HG03045 (cell line): ENCODE measurements at regions not wholly inside any gene's neighbourhood (a gene's known extent, or its start where the extent isn't known, plus 50 kb on each side); places are given as distances from the start of the nearest gene placed in this dataset.

Experiments
- ATAC-seq: cut with Tn5 transposase; IDR thresholded peaks from one replicate; pipeline ENCODE4 v1.9.1; 2021; ENCODE audit warnings: mild to moderate bottlenecking, moderate library complexity; ENCODE audit not compliant: unreplicated experiment

- no peak for ATAC-seq
These were observed 153.2 kb downstream of the RTP5 start for GRCh38 chr2:242022550-242023290.

- ATAC-seq: no peak
These were observed 155.3 kb downstream of the RTP5 start for GRCh38 chr2:242024751-242025355.

- no peak for ATAC-seq
These were observed 158.3 kb downstream of the RTP5 start for GRCh38 chr2:242027676-242028450.

DNA sequence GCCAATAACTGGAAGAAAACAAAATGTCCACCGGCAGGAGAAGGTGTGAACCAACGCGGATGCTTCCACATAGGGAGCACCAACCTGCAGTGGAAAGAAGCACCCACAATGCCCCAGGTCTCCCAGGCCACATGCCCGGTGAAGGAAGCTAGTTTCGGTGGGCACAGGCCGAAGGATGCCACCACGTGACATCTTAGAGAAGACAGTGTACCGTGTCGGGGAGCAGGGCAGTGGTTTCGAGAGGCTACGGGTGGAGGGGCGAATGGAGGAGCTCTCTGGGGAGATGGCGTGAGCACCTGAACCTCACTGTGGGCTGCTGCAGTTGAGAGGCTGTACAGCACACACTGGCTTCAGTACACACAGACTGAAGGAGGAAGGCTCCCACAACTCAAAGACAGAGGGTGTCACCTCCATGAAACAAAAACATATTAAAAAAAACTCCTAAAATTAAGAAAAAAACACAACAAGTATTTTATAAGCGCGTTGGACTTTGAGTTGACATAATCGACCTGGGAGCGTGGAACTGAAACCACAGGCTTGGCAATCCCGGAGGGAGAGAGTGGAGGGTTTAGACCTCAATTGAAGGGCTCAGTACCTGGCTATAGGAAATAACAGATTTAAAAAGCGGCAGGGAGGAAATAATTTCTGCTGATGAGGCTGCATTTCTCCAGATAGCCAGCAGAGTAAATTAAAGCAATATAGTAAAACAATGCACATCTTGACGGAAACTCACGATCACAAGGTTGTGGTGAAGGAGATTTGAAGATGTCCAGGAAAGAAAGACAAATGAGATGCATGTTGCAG lies 160.1 kb downstream of the RTP5 start:
- no peak for ATAC-seq

- no peak for ATAC-seq
These were observed 160.7 kb downstream of the RTP5 start for GRCh38 chr2:242030226-242030575.

- no peak for ATAC-seq
These were observed 161.3 kb downstream of the RTP5 start for GRCh38 chr2:242030858-242031257.

DNA sequence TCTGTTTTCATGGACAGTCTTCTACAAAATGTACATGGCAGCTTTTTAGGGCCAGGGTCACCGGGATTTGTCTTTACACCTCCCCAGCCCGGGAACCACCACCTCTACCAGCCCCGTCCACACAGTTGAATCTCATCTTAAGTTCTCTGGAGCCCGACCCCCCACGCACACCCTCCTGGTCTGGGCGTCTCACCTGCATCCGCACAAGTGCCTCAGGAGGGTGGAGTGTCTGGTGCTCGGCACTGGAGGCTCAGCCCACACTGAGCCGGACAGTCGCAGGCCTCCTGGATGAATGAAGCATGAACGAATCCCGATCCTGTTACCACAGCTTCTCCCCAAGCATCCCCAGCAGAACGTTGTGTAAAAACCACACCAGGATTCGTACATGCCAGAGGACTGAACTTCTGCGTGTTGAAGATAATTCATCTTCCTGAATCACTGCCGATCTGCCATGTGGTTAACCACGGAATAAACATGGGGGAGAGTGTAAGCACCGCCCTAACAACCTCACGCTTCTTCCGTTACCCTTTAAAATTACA lies 162.0 kb downstream of the RTP5 start:
- no peak for ATAC-seq

DNA sequence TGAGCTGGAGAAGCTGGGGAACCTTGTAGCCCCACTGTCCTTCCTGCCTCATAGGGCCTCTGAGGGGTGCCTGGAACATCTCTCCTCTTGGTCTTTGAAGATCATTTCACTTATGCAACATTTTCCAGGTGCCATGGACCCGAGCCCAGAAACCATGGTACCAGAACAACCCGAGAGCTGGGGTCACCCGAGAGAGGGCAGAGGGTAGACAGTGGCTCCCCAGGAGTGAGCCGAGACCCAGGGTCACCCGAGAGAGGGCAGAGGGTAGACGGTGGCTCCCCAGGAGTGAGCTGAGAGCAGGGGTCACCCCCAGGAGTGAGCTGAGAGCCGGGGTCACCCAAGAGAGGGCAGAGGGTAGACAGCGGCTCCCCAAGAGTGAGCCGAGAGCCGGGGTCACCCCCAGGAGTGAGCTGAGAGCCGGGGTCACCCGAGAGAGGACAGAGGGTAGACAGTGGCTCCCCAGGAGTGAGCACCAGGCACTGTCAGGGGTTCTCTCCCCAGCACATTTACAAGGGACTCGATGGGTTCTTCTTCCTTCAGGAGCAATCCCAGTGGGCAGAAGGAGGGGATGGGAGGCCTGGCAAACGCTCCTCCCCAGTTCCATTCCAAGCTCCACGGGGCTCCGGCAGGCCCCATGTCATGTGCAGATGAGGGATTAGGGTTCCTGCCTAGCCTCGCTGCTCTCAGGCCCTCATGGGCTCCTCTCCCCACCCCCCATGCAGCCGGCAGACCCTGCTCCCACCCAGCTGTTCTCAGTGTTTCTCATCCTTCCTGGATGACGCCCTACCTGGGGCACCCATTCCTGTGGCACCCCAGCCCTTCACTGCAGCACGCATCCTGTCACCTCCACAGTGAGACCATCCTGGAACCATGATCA lies 163.5 kb downstream of the RTP5 start:
- no peak for ATAC-seq

GRCh38 chr2:242034138-242034537 lies 164.6 kb downstream of the RTP5 start:
- no peak for ATAC-seq

DNA sequence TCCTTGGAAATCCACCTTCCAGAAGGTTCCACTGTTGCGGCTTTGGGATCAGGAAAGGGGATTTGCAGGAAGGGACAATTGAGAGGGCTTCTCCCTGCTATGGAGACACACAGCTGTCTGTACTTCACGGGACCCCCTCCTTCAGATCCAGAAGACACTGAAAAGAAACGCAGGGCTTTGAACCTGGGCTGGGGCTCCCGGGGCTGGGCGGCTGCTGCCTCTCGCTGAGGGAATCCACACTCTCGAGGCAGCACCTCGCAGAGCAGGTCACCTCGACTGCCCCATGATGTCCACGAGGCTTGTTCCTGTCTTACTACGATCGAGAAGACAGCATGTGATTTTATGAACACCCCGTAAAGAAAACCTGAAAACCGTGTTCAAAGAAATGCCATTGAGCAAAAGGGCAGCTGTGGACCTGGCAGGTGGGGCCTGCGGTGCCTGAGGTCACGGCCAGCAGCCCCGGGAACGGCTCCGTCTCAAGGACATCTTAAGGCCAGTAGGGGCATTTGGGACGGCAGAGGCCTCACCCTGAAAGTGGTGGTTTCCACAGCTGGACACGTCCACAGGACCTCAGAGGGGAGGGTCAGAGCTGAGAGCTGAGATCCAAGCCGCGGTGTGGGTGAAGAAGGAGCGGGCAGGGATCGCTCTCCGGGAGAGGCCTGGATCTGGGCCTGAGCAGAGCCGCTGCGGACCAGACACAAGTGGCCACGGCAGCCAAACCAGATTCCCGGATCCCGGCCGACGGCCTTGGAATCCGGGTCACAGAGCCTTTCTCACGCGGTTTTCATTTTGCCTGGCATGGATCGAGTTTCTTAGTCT lies 165.7 kb downstream of the RTP5 start:
- no peak for ATAC-seq

DNA sequence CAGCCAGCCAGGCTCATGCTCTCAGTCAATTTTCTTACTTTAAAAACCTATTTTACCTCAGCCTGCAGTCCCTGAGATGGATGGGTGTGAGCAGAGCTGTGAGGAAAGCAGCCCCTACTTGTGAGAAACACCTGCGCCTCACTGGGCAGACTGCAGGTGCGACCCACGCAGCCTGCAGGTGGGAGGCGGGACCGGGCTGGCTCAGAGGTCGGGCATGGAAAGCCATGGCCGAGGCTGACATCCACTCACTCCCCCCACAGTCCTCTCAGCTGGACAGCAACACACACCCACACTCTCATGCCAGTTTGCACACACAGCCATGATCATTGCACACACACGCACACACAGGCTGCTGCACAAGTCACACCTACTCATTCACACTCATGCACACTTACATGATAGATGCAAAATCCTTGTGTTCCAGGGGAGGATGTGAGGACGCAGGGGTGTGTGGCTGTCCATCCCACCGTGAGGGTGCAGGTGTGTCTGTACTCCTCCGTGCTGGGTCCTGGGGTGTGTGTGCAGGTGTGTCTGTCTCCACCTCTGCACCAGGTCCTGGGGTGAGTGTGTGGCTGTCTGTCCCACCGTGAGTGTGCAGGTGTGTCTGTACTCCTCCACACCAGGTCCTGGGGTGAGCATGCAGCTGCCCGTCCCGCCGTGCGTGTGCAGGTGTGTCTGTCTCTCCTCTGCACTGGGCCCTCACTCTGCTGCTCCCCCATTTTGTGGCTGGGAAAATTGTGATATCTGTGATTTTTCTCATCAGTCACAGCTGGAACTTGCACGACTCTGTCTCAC lies 166.5 kb downstream of the RTP5 start:
- no peak for ATAC-seq

- ATAC-seq: no peak
These were observed 167.1 kb downstream of the RTP5 start for GRCh38 chr2:242036653-242036950.

DNA sequence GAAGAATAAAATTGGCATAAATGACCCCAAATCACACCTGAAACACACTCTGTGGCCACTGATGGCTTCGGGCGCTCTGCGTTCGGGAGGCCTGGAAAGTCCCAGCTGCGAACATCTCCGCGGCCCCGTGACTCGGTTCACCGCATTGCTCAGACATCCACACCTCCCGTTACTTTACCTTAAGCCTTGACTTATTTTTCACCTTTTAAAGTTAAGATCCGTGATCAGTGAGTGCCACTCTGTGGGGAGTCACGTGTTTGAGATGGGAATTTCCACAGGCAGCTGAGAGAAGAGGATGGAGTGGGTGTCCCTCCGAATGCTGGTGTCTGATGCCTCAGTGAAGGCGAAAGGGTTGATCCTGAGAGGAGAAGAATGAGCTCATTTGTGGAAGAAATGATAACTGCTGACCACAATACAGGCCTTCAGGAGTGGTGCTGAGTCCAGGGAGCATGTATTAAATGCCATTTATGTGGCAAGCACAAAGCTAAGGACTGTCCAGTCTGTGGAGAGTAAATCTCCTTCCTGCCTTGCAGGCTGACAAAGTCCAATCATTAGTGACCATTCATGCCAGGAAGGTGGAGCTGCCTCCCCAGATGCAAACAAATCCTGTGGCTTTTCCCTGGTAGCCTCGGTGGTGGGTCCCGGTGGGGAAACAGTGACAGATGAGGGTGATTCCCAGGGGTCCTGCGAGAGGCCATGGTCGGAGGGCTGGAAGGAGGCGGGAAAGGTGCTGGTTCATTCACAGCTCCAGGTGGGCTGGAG lies 168.8 kb downstream of the RTP5 start:
- ATAC-seq: no peak

DNA sequence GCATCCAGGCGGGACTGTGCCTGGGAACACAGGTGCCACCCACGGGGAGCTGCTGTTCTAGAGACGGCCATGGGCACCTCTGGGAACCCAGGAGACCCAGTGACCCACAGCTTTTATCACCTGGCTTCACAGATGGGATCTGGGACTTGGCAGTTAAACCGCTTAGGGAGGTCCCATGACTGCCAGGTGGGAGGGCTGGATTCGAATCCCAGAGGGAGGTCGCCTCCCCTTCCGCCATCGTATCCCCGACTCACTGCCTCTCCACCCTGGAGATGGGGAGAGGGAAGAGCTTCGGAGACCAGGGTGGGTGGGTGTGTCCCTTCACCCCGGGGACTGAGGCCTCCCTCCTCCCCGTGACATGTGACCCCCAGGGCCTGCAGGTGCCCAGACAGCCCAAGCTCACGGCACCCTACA lies 169.4 kb downstream of the RTP5 start:
- no peak for ATAC-seq

- ATAC-seq: no peak
These were observed 170.8 kb downstream of the RTP5 start for GRCh38 chr2:242040303-242040655.

GRCh38 chr2:242040681-242041080 lies 171.2 kb downstream of the RTP5 start:
- no peak for ATAC-seq

DNA sequence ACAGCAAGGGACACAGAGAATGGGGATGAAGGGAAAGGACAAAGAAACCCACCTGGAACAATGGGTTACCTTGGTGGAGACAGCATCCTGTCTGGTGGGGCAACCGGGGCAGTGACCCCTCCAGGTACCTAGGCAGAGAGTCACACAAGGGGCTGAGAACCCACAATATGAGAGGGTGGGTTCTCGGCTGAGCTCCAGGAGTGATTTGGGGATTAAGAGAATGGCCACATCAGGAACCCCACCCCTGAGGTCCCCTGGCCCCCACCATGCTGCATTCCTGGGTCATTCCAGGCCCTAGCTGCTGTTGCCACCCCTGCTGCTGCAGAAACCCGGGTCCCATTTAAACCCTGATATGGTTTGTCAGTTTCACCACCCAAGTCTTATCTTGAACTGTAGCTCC lies 172.3 kb downstream of the RTP5 start:
- no peak for ATAC-seq
